GM12878 (cell line): ENCODE measurements at regions not wholly inside any gene's neighbourhood (a gene's known extent, or its start where the extent isn't known, plus 50 kb on each side); places are given as distances from the start of the nearest gene placed in this dataset.
"Not testable (repeated sequence)": the region's sequence is repeated elsewhere in the genome, so short reads cannot be mapped to it uniquely, and the experiment has no call there.

Experiments used
- ATAC-seq: fragments of 200-7000 bp; cut with Tn5 transposase; 3 replicates; pipeline ENCODE4 v1.9.1; 2020; ENCODE audit warnings: mild to moderate bottlenecking, moderate library complexity
- BruUV-seq: library from RNA; stranded (reverse); fragments of 400-500 nt; replicated peaks from 2 replicates; lab custom pipeline; 2021; lab: Mats Ljungman, UMichigan
- CTCF ChIA-PET: fragments of 300-600 bp; sonication (Branson Sonifier 250); formaldehyde crosslinking; extraction: SDS; loops from one replicate; lab custom pipeline; 2021; ENCODE audit warnings: inconsistent platforms; lab: Yijun Ruan, JAX
- POLR2A ChIA-PET: fragments of 350-600 bp; formaldehyde crosslinking; extraction: SDS; loops from one replicate; lab custom pipeline; 2021; ENCODE audit warnings: inconsistent platforms; lab: Charles Lee
- RAD21 ChIA-PET: fragments of 300-600 bp; sonication (Branson Sonifier 250); formaldehyde crosslinking; loops from one replicate; lab custom pipeline; 2023; ENCODE audit warnings: antibody characterized with exemption; ENCODE audit not compliant: unreplicated experiment; lab: Charles Lee
- SMC1A ChIA-PET: fragments of 300-600 bp; sonication (Branson Sonifier 250); formaldehyde crosslinking; loops from one replicate; lab custom pipeline; 2023; ENCODE audit not compliant: unreplicated experiment, uncharacterized antibody; lab: Charles Lee
- DNase-seq: peaks from one replicate; pipeline ENCODE4 v3.0.0-alpha.2; 2011; ENCODE audit warnings: low read depth, low spot score
- FAIRE-seq: peaks from 3 replicates; lab custom pipeline; 2011; peaks lifted over from hg19 to GRCh38; lab: Jason Lieb, UNC
- H2AFZ ChIP-seq: 2 replicates; pipeline ENCODE4 v1.6.0; 2011; ENCODE audit warnings: low read depth, low read length, control low read depth; ENCODE audit not compliant: control insufficient read depth
- H3K27ac ChIP-seq: 2 replicates; pipeline ENCODE4 v1.5.1; 2011; ENCODE audit warnings: control low read depth; ENCODE audit not compliant: control insufficient read depth, insufficient read depth
- H3K27me3 ChIP-seq, 2 experiments: replicated peaks in 1 of 2; 2 replicates each; pipeline versions ENCODE4 v1.6.0 to v1.6.1; 2011; ENCODE audit warnings: low read length in 1 of 2; ENCODE audit not compliant: control insufficient read depth in 2 of 2, insufficient read depth in 2 of 2
- H3K36me3 ChIP-seq, 2 experiments: 2 replicates each; pipeline ENCODE4 v1.5.1; 2011; ENCODE audit warnings: low read length in 1 of 2; ENCODE audit not compliant: control insufficient read depth in 2 of 2, insufficient read depth in 2 of 2
- H3K4me1 ChIP-seq: 2 replicates; pipeline ENCODE4 v1.6.1; 2011; ENCODE audit warnings: mild to moderate bottlenecking, low read length, moderate library complexity, mixed read lengths; ENCODE audit not compliant: control insufficient read depth, insufficient read depth
- H3K4me2 ChIP-seq: 2 replicates; pipeline ENCODE4 v1.6.0; 2011; ENCODE audit warnings: control low read depth; ENCODE audit not compliant: control insufficient read depth, insufficient read depth
- H3K4me3 ChIP-seq: fragments of 200-600 bp; sonication (generic); 2 replicates; pipeline ENCODE4 v1.5.1; 2016
- H3K79me2 ChIP-seq: 2 replicates; pipeline ENCODE4 v1.6.0; 2011; ENCODE audit warnings: low read length; ENCODE audit not compliant: control insufficient read depth, insufficient read depth
- H3K9ac ChIP-seq: 2 replicates; pipeline ENCODE4 v1.8.0; 2011; ENCODE audit warnings: low read length, control low read depth, mixed read lengths; ENCODE audit not compliant: control insufficient read depth, insufficient read depth
- H3K9me3 ChIP-seq: replicated peaks from 3 replicates; pipeline ENCODE4 v1.5.1; 2011; ENCODE audit warnings: mild to moderate bottlenecking, low read length; ENCODE audit not compliant: control insufficient read depth, insufficient read depth
- H4K20me1 ChIP-seq: 2 replicates; pipeline ENCODE4 v1.6.0; 2011; ENCODE audit not compliant: control insufficient read depth, insufficient read depth
- CEBPB ChIP-seq, 2 experiments: fragments of 150-350 bp in 1 of 2; IDR thresholded peaks; 2 replicates each; pipeline ENCODE4 v1.6.1; 2012 to 2014; ENCODE audit warnings: low read depth in 2 of 2, low read length in 2 of 2, borderline replicate concordance in 1 of 2, inconsistent platforms in 1 of 2
- E2F4 ChIP-seq: IDR thresholded peaks from 2 replicates; pipeline ENCODE4 v1.6.1; 2012; ENCODE audit warnings: low read depth, low read length, improper control_type of control experiment
- ESRRA ChIP-seq: IDR thresholded peaks from 2 replicates; pipeline ENCODE4 v1.6.1; 2012; ENCODE audit warnings: mild to moderate bottlenecking, low read length, improper control_type of control experiment
- ETV6 ChIP-seq, 2 experiments: fragments of 450-650 bp in 1 of 2; IDR thresholded peaks in 1 of 2; conservative IDR thresholded peaks in 1 of 2; 2 replicates each; pipeline ENCODE4 v1.6.1; 2014; ENCODE audit warnings: antibody characterized with exemption in 1 of 2, borderline replicate concordance in 1 of 2, low read depth in 1 of 2, mild to moderate bottlenecking in 1 of 2, moderate library complexity in 1 of 2
- GABPA ChIP-seq: IDR thresholded peaks from 2 replicates; pipeline ENCODE4 v1.6.1; 2014; ENCODE audit warnings: antibody characterized with exemption, low read depth, mild to moderate bottlenecking, inconsistent platforms
- HDGF ChIP-seq: fragments of 450-650 bp; IDR thresholded peaks from 2 replicates; pipeline ENCODE4 v1.6.1; 2016; ENCODE audit warnings: antibody characterized with exemption
- IKZF2 ChIP-seq, 2 experiments: fragments of 450-650 bp; IDR thresholded peaks; 2 replicates each; pipeline ENCODE4 v1.6.1; 2017; ENCODE audit warnings: mild to moderate bottlenecking in 2 of 2, moderate library complexity in 2 of 2
- MTA2 ChIP-seq: fragments of 450-650 bp; IDR thresholded peaks from 2 replicates; pipeline ENCODE4 v1.6.1; 2016; ENCODE audit warnings: low read depth, mild to moderate bottlenecking, moderate library complexity
- NFXL1 ChIP-seq: fragments of 450-650 bp; IDR thresholded peaks from 2 replicates; pipeline ENCODE4 v1.6.1; 2017; ENCODE audit warnings: antibody characterized with exemption, mild to moderate bottlenecking, borderline replicate concordance
- NFYA ChIP-seq: IDR thresholded peaks from 2 replicates; pipeline ENCODE4 v1.6.1; 2011; ENCODE audit warnings: low read depth, mild to moderate bottlenecking, low read length, improper control_type of control experiment, borderline replicate concordance
- NR2C2 ChIP-seq: IDR thresholded peaks from 2 replicates; pipeline ENCODE4 v1.6.1; 2011; ENCODE audit warnings: borderline replicate concordance, low read depth; ENCODE audit not compliant: control insufficient read depth, insufficient read length
- PKNOX1 ChIP-seq: fragments of 450-650 bp; IDR thresholded peaks from 2 replicates; pipeline ENCODE4 v1.6.1; 2016; ENCODE audit warnings: mild to moderate bottlenecking
- PML ChIP-seq: IDR thresholded peaks from 2 replicates; pipeline ENCODE4 v1.6.1; 2012; ENCODE audit warnings: low read length, inconsistent platforms
- RCOR1 ChIP-seq: conservative IDR thresholded peaks from 2 replicates; pipeline ENCODE4 v1.6.1; 2012; ENCODE audit warnings: low read depth, low read length, improper control_type of control experiment
- RELA ChIP-seq: fragments of 450-650 bp; IDR thresholded peaks from 2 replicates; pipeline ENCODE4 v1.8.0; 2014; ENCODE audit warnings: borderline replicate concordance; ENCODE audit not compliant: partially characterized antibody
- RUNX3 ChIP-seq: IDR thresholded peaks from 2 replicates; pipeline ENCODE4 v1.6.1; 2012; ENCODE audit warnings: low read length, inconsistent platforms
- SPI1 ChIP-seq: IDR thresholded peaks from 2 replicates; pipeline ENCODE4 v1.6.1; 2011; ENCODE audit warnings: low read depth, mild to moderate bottlenecking, low read length, moderate library complexity, borderline replicate concordance; ENCODE audit not compliant: insufficient read depth
- USF1 ChIP-seq: IDR thresholded peaks from 2 replicates; pipeline ENCODE4 v1.6.1; 2011; ENCODE audit warnings: borderline replicate concordance, low read depth, mild to moderate bottlenecking, moderate library complexity, mixed read lengths, low read length; ENCODE audit not compliant: insufficient read depth; ENCODE audit errors: extremely low read length
- WRNIP1 ChIP-seq: IDR thresholded peaks from 2 replicates; pipeline ENCODE4 v1.6.1; 2011; ENCODE audit warnings: low read depth, low read length, improper control_type of control experiment, borderline replicate concordance
- ZBTB33 ChIP-seq: fragments of 450-650 bp; IDR thresholded peaks from 2 replicates; pipeline ENCODE4 v1.6.1; 2017; ENCODE audit warnings: mild to moderate bottlenecking
- whole genome bisulfite sequencing: methylation state at CpG from one replicate; pipeline ENCODE4 v1.1.6; 2016; ENCODE audit warnings: low lambda C conversion rate; ENCODE audit not compliant: insufficient replicate concordance, insufficient coverage; ENCODE audit errors: missing lambda C conversion rate; 5-methylcytosine and 5-hydroxymethylcytosine counted together
- in situ Hi-C: fragments of 300-500 bp; cut with MboI; formaldehyde crosslinking; loops from 9 replicates; pipeline ENCODE4 v1.14.3; 2018; ENCODE audit warnings: mixed read lengths
- intact Hi-C: fragments of 100-400 bp; cut with micrococcal nuclease; formaldehyde crosslinking; loops from one replicate; pipeline ENCODE4 v1.14.2; 2022; ENCODE audit not compliant: unreplicated experiment

GRCh38 chrX:53767544-53767943 lies 81.0 kb upstream of the HUWE1 start (continued):
- TF ChIP-seq ZBTB33 (no peak), SPI1 (no peak), E2F4 (no peak), PKNOX1 (peak; percentile 91), USF1 (no peak), HDGF (no peak), ETV6 (conservative IDR thresholded peaks at IDR 0.05 in 1 of 2, IDR thresholded peaks at IDR 0.05 in 1 of 2; ENCODE audit: borderline replicate concordance in 1 of 2, low read depth in 1 of 2) (no peak), IKZF2 (IDR thresholded peaks at IDR 0.05) (no peak), RUNX3 (peak; percentile 32; the same call in 1 of the 2 replicates), MTA2 (no peak), GABPA (no peak), CEBPB (IDR thresholded peaks at IDR 0.05; ENCODE audit: borderline replicate concordance in 1 of 2, low read depth in 2 of 2, low read length in 2 of 2) (no peak), NR2C2 (no peak), RELA (no peak), NFYA (no peak), RCOR1 (no peak), NFXL1 (no peak), WRNIP1 (no peak), PML (no peak), ESRRA (no peak)
- TF ChIP-seq, all 136 proteins: peak for 4

- intact Hi-C loops, H3K4me2 ChIP-seq, H3K9me3 ChIP-seq, FAIRE-seq, H2AFZ ChIP-seq, H3K36me3 ChIP-seq, H3K9ac ChIP-seq, H3K4me1 ChIP-seq, CTCF ChIA-PET, H3K4me3 ChIP-seq, SMC1A ChIA-PET, H3K27me3 ChIP-seq, DNase-seq, H3K79me2 ChIP-seq, BruUV-seq, H3K27ac ChIP-seq, in situ Hi-C loops, H4K20me1 ChIP-seq: not testable (repeated sequence)
- ATAC-seq, result peak; percentile 58
- ChIA-PET RAD21 (interaction anchor here (0.8 kb wide), 1 partner anchor 79 kb away, joined by 3 read pairs; no protein-coding TSS in a partner anchor), POLR2A (interaction anchor here (0.7 kb wide), 1 partner anchor 231 kb away, joined by 5 read pairs; no protein-coding TSS in a partner anchor)
- 60% methylated on average over 1 of the region's 1 CpG for WGBS
Measured at GRCh38 chrX:53757181-53757580, 70.7 kb upstream of the HUWE1 start.
